ENCODE measurements at regions not wholly inside any gene's neighbourhood (a gene's known extent, or its start where the extent isn't known, plus 50 kb on each side); places are given as distances from the start of the nearest gene placed in this dataset.

GRCh38 chr15:38748710-38749109, 184.1 kb upstream of the RASGRP1 start:
- ChIA-PET CTCF (interaction anchor here (1.4 kb wide), 1 partner anchor 9 kb away, joined by 4 read pairs; no protein-coding TSS in a partner anchor), POLR2A (no interaction called here)
- DNase-seq (ENCODE audit: extremely low spot score): no peak
- no peak for TF ChIP-seq CTCF (IDR thresholded peaks at IDR 0.05; ENCODE audit: control extremely low read depth, extremely low read depth, low read depth, missing control alignments)

- ChIA-PET CTCF (interaction anchor here (1.9 kb wide), 1 partner anchor 66 kb away, joined by 4 read pairs; no protein-coding TSS in a partner anchor), POLR2A (no interaction called here)
- no peak for DNase-seq (ENCODE audit: extremely low spot score)
- TF ChIP-seq CTCF (IDR thresholded peaks at IDR 0.05; ENCODE audit: control extremely low read depth, extremely low read depth, low read depth, missing control alignments): no peak
These were observed 186.2 kb upstream of the RASGRP1 start for GRCh38 chr15:38750786-38751185.

- ChIA-PET CTCF (interaction anchor here (1.4 kb wide), 1 partner anchor 9 kb away, joined by 3 read pairs; no protein-coding TSS in a partner anchor), POLR2A (no interaction called here)
- no peak for TF ChIP-seq CTCF (IDR thresholded peaks at IDR 0.05; ENCODE audit: control extremely low read depth, extremely low read depth, low read depth, missing control alignments)
- DNase-seq (ENCODE audit: extremely low spot score): no peak
These were observed 191.1 kb upstream of the RASGRP1 start for GRCh38 chr15:38755718-38756117.

- no peak for DNase-seq (ENCODE audit: extremely low spot score)
- no peak for TF ChIP-seq CTCF (IDR thresholded peaks at IDR 0.05; ENCODE audit: control extremely low read depth, extremely low read depth, low read depth, missing control alignments)
- POLR2A ChIA-PET: no interaction called here
- CTCF ChIA-PET: interaction anchor here (1.4 kb wide), 1 partner anchor 8 kb away, joined by 3 read pairs; no protein-coding TSS in a partner anchor
These were observed 191.8 kb upstream of the RASGRP1 start for GRCh38 chr15:38756441-38756840.

GRCh38 chr15:38758043-38758442, 193.4 kb upstream of the RASGRP1 start:
- no peak for TF ChIP-seq CTCF (IDR thresholded peaks at IDR 0.05; ENCODE audit: control extremely low read depth, extremely low read depth, low read depth, missing control alignments)
- no peak for DNase-seq (ENCODE audit: extremely low spot score)
- CTCF ChIA-PET: interaction anchor here (1.0 kb wide), 1 partner anchor 9 kb away, joined by 4 read pairs; no protein-coding TSS in a partner anchor
- POLR2A ChIA-PET: no interaction called here

- DNase-seq (ENCODE audit: extremely low spot score): no peak
- ChIA-PET POLR2A (no interaction called here), CTCF (no interaction called here)
- TF ChIP-seq CTCF (IDR thresholded peaks at IDR 0.05; ENCODE audit: control extremely low read depth, extremely low read depth, low read depth, missing control alignments): no peak
These were observed 197.1 kb upstream of the RASGRP1 start for GRCh38 chr15:38761681-38762080.

Measured in GM10248 (cell line).